PC-9 (cell line): ENCODE measurements at regions not wholly inside any gene's neighbourhood (a gene's known extent, or its start where the extent isn't known, plus 50 kb on each side); places are given as distances from the start of the nearest gene placed in this dataset.

Source experiments
- BruUV-seq: library from RNA; stranded (reverse); fragments of 400-500 nt; replicated peaks from 2 replicates; lab custom pipeline; 2021; lab: Mats Ljungman, UMichigan
- CTCF ChIA-PET: fragments of 300-600 bp; sonication (Branson Sonifier 250); formaldehyde crosslinking; loops from one replicate; lab custom pipeline; 2022; ENCODE audit warnings: antibody characterized with exemption; lab: Charles Lee
- POLR2A ChIA-PET: fragments of 300-600 bp; sonication (Branson Sonifier 250); formaldehyde crosslinking; loops from one replicate; lab custom pipeline; 2022; ENCODE audit warnings: antibody characterized with exemption; ENCODE audit not compliant: unreplicated experiment; lab: Charles Lee
- DNase-seq, 2 experiments: peaks; one replicate each; pipeline versions ENCODE4 v3.0.0 to v3.0.0-alpha.2; 2015 to 2022; ENCODE audit warnings: mixed read lengths in 1 of 2
- H2AFZ ChIP-seq: fragments of 200-600 bp; sonication (generic); 2 replicates; pipeline ENCODE4 v1.8.1; 2017; ENCODE audit warnings: antibody characterized with exemption
- H3F3A ChIP-seq: fragments of 200-600 bp; sonication (generic); 2 replicates; pipeline ENCODE4 v1.8.1; 2017; ENCODE audit warnings: antibody characterized with exemption, mild to moderate bottlenecking, low read depth; ENCODE audit not compliant: insufficient read depth
- H3K27ac ChIP-seq: fragments of 200-600 bp; sonication (generic); 2 replicates; pipeline ENCODE4 v1.6.1; 2016; ENCODE audit warnings: mixed run types
- H3K27me3 ChIP-seq: fragments of 200-600 bp; sonication (generic); 2 replicates; pipeline ENCODE4 v1.6.1; 2016; ENCODE audit warnings: low read depth, mixed run types; ENCODE audit not compliant: insufficient read depth
- H3K36me3 ChIP-seq: fragments of 200-600 bp; sonication (generic); 2 replicates; pipeline ENCODE4 v1.6.1; 2016; ENCODE audit warnings: low read depth, mixed run types
- H3K4me1 ChIP-seq: fragments of 200-600 bp; sonication (generic); replicated peaks from 2 replicates; pipeline ENCODE4 v1.6.1; 2016; ENCODE audit warnings: mixed run types; ENCODE audit not compliant: insufficient read depth
- H3K4me2 ChIP-seq: fragments of 200-600 bp; sonication (generic); 2 replicates; pipeline ENCODE4 v1.6.1; 2017; ENCODE audit warnings: mixed run types
- H3K4me3 ChIP-seq: fragments of 200-600 bp; sonication (generic); 2 replicates; pipeline ENCODE4 v1.6.1; 2016; ENCODE audit warnings: mixed run types
- H3K79me2 ChIP-seq: fragments of 200-600 bp; sonication (generic); 2 replicates; pipeline ENCODE4 v1.6.1; 2017; ENCODE audit warnings: low read depth, mixed run types
- H3K9me2 ChIP-seq: fragments of 200-600 bp; sonication (generic); 2 replicates; pipeline ENCODE4 v1.8.1; 2017; ENCODE audit warnings: mild to moderate bottlenecking; ENCODE audit not compliant: insufficient read depth
- H3K9me3 ChIP-seq: fragments of 200-600 bp; sonication (generic); 2 replicates; pipeline ENCODE4 v1.8.1; 2016; ENCODE audit warnings: low read depth; ENCODE audit not compliant: insufficient read depth
- H4K20me1 ChIP-seq: fragments of 200-600 bp; sonication (generic); 2 replicates; pipeline ENCODE4 v1.8.1; 2017; ENCODE audit not compliant: insufficient read depth
- EZH2 ChIP-seq: fragments of 200-600 bp; sonication (generic); IDR thresholded peaks from 2 replicates; pipeline ENCODE4 v1.8.0; 2017; ENCODE audit warnings: antibody characterized with exemption, low read depth
- intact Hi-C: fragments of 100-400 bp; cut with micrococcal nuclease; formaldehyde crosslinking; loops from one replicate; pipeline ENCODE4 v1.10.0; 2022; ENCODE audit not compliant: unreplicated experiment
- TF ChIP-seq, protein P1 (sequence below): fragments of 200-600 bp; sonication (generic); conservative IDR thresholded peaks from 2 replicates; pipeline ENCODE4 v1.6.1; 2017; ENCODE audit warnings: mixed run types, antibody characterized with exemption, mild to moderate bottlenecking, moderate library complexity

DNA sequence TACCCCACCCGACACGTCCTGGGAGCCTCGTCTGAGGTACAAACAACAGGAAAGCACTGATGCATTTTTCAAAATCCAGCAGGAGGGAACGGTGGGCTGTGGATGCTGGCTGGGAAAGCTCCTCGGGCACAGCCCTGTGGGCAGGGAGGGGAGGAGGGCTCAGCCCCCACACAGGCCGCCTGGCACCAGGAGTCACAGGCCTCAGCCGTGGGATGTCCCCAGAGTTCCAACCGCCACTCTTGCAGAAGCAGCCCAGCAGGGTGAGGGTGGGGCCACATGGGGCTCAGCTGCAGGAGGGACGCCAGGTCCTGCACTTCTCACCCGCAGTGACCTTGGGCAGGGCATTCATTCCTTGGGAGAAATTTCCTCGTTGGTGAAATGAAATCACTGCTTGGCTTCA is 274.6 kb downstream of the BRD1 start:
- Histone ChIP-seq H3K4me3 (no peak overlapping the region), H3K9me2 (no peaks in the 10 kb centered on the region), H3K79me2 (no peaks in the 10 kb centered on the region), H2AFZ (no peak overlapping the region), H4K20me1 (no peaks in the 10 kb centered on the region), H3F3A (peaks cover 7% of the 10 kb centered on the region; the same call in 1 of the 2 replicates), H3K9me3 (no peaks in the 10 kb centered on the region; the same call in 1 of the 2 replicates), H3K27ac (no peak overlapping the region), H3K4me1 (peaks cover 24% of the 10 kb centered on the region), H3K4me2 (no peak overlapping the region), H3K36me3 (no peaks in the 10 kb centered on the region), H3K27me3 (peaks cover 94% of the 10 kb centered on the region)
- TF ChIP-seq EZH2 = no peak
- TF ChIP-seq, protein P1, sequence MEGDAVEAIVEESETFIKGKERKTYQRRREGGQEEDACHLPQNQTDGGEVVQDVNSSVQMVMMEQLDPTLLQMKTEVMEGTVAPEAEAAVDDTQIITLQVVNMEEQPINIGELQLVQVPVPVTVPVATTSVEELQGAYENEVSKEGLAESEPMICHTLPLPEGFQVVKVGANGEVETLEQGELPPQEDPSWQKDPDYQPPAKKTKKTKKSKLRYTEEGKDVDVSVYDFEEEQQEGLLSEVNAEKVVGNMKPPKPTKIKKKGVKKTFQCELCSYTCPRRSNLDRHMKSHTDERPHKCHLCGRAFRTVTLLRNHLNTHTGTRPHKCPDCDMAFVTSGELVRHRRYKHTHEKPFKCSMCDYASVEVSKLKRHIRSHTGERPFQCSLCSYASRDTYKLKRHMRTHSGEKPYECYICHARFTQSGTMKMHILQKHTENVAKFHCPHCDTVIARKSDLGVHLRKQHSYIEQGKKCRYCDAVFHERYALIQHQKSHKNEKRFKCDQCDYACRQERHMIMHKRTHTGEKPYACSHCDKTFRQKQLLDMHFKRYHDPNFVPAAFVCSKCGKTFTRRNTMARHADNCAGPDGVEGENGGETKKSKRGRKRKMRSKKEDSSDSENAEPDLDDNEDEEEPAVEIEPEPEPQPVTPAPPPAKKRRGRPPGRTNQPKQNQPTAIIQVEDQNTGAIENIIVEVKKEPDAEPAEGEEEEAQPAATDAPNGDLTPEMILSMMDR = no peak
- POLR2A ChIA-PET = no interaction called here
- CTCF ChIA-PET = no interaction called here
- BruUV-seq = no TSS peak
- intact Hi-C loops = no loop called here
- no peak for DNase-seq

GRCh38 chr22:49551897-49552614 is 275.6 kb downstream of the BRD1 start:
- Histone ChIP-seq H3K4me1 (peaks cover 31% of the 10 kb centered on the region), H3K27me3 (peaks cover 98% of the 10 kb centered on the region), H3K79me2 (no peaks in the 10 kb centered on the region), H3K4me2 (no peak overlapping the region), H3K9me2 (no peaks in the 10 kb centered on the region), H3F3A (peaks cover 9% of the 10 kb centered on the region; the same call in 1 of the 2 replicates), H3K9me3 (no peaks in the 10 kb centered on the region), H3K36me3 (no peaks in the 10 kb centered on the region), H3K4me3 (no peak overlapping the region), H4K20me1 (no peaks in the 10 kb centered on the region), H2AFZ (no peak overlapping the region), H3K27ac (no peak overlapping the region)
- ChIA-PET POLR2A (no interaction called here), CTCF (no interaction called here)
- DNase-seq = no peak
- intact Hi-C loops = no loop called here
- TF ChIP-seq EZH2 = no peak
- TF ChIP-seq, protein P1 = no peak
- no TSS peak for BruUV-seq

GRCh38 chr22:49551446-49551845 is 276.2 kb downstream of the BRD1 start:
- Histone ChIP-seq H3K9me2 (no peaks in the 10 kb centered on the region), H3K9me3 (no peaks in the 10 kb centered on the region), H3K4me1 (peaks cover 31% of the 10 kb centered on the region), H3K27ac (no peak overlapping the region), H3K36me3 (no peaks in the 10 kb centered on the region), H3K79me2 (no peaks in the 10 kb centered on the region), H2AFZ (no peak overlapping the region), H3K27me3 (peaks cover 98% of the 10 kb centered on the region), H3F3A (peaks cover 9% of the 10 kb centered on the region; the same call in 1 of the 2 replicates), H3K4me2 (no peak overlapping the region), H4K20me1 (no peaks in the 10 kb centered on the region), H3K4me3 (no peak overlapping the region)
- no peak for TF ChIP-seq EZH2
- TF ChIP-seq, protein P1 = no peak
- ChIA-PET CTCF (no interaction called here), POLR2A (no interaction called here)
- intact Hi-C loops = no loop called here
- DNase-seq = no peak
- no TSS peak for BruUV-seq
